SK-N-SH (cell line): ENCODE measurements at regions not wholly inside any gene's neighbourhood (a gene's known extent, or its start where the extent isn't known, plus 50 kb on each side); places are given as distances from the start of the nearest gene placed in this dataset.

ENCODE experiments used
- CTCF ChIA-PET: fragments of 300-600, 350-600 bp; formaldehyde crosslinking; extraction: SDS; loops from one replicate; lab custom pipeline; 2021; lab: Yijun Ruan, JAX
- POLR2A ChIA-PET: fragments of 350-600 bp; sonication (Branson Sonifier 250); formaldehyde crosslinking; extraction: SDS; loops from one replicate; lab custom pipeline; 2020; ENCODE audit warnings: antibody characterized with exemption, inconsistent platforms; lab: Yijun Ruan, JAX
- DNase-seq: peaks from one replicate; pipeline ENCODE4 v3.0.0; 2012
- H2AFZ ChIP-seq: fragments of 200-600 bp; sonication (generic); 2 replicates; pipeline ENCODE4 v1.8.1; 2016; ENCODE audit warnings: antibody characterized with exemption, mild to moderate bottlenecking, low read depth
- H3F3A ChIP-seq: fragments of 200-600 bp; sonication (generic); replicated peaks from 2 replicates; pipeline ENCODE3; 2016; ENCODE audit warnings: antibody characterized with exemption, mild to moderate bottlenecking; ENCODE audit not compliant: insufficient read depth
- H3K27ac ChIP-seq, 2 experiments: fragments of 200-500 bp in 1 of 2; fragments of 200-600 bp in 1 of 2; sonication (Bioruptor generic) in 1 of 2; sonication (generic), shearing (Covaris generic) in 1 of 2; 2 replicates each; pipeline versions ENCODE4 v1.5.1 to v1.6.1; 2014 to 2016; ENCODE audit warnings: low read depth in 2 of 2, inconsistent platforms in 1 of 2, low read length in 1 of 2, mild to moderate bottlenecking in 1 of 2, mixed read lengths in 1 of 2
- H3K27me3 ChIP-seq: fragments of 200-600 bp; sonication (generic), shearing (Covaris generic); 2 replicates; pipeline ENCODE4 v1.6.1; 2016; ENCODE audit warnings: mixed run types; ENCODE audit not compliant: insufficient read depth
- H3K36me3 ChIP-seq, 2 experiments: fragments of 200-500 bp in 1 of 2; fragments of 200-600 bp in 1 of 2; sonication (Bioruptor generic) in 1 of 2; sonication (generic) in 1 of 2; replicated peaks in 1 of 2; 2 replicates each; pipeline versions ENCODE3 to v1.5.1; 2014 to 2016; ENCODE audit warnings: low read length in 1 of 2, mild to moderate bottlenecking in 1 of 2; ENCODE audit not compliant: insufficient read depth in 2 of 2, control insufficient read depth in 1 of 2
- H3K4me1 ChIP-seq, 2 experiments: fragments of 200-500 bp in 1 of 2; fragments of 200-600 bp in 1 of 2; sonication (Bioruptor generic) in 1 of 2; sonication (generic), shearing (Covaris generic) in 1 of 2; 2 replicates each; pipeline versions ENCODE4 v1.5.1 to v1.6.1; 2014 to 2016; ENCODE audit warnings: low read depth in 1 of 2, low read length in 1 of 2, mixed run types in 1 of 2; ENCODE audit not compliant: insufficient read depth in 2 of 2, control insufficient read depth in 1 of 2
- H3K4me2 ChIP-seq: fragments of 200-600 bp; sonication (generic), shearing (Covaris generic); 2 replicates; pipeline ENCODE4 v1.6.1; 2017; ENCODE audit warnings: mixed run types
- H3K4me3 ChIP-seq, 2 experiments: fragments of 200-500 bp in 1 of 2; fragments of 200-600 bp in 1 of 2; sonication (Bioruptor generic) in 1 of 2; sonication (generic), shearing (Covaris generic) in 1 of 2; 2 replicates each; pipeline versions ENCODE4 v1.5.1 to v1.8.1; 2014 to 2016; ENCODE audit warnings: low read depth in 2 of 2, inconsistent platforms in 1 of 2, low read length in 1 of 2, mild to moderate bottlenecking in 1 of 2, mixed read lengths in 1 of 2, moderate library complexity in 1 of 2
- H3K79me2 ChIP-seq: fragments of 200-600 bp; sonication (generic); 2 replicates; pipeline ENCODE4 v1.8.1; 2017; ENCODE audit warnings: mild to moderate bottlenecking; ENCODE audit not compliant: insufficient read depth
- H3K9ac ChIP-seq: fragments of 200-600 bp; sonication (generic); 2 replicates; pipeline ENCODE4 v1.6.1; 2017; ENCODE audit warnings: mixed run types
- H3K9me2 ChIP-seq: fragments of 200-600 bp; sonication (generic); 2 replicates; pipeline ENCODE4 v1.6.1; 2017; ENCODE audit warnings: mixed run types
- H3K9me3 ChIP-seq: fragments of 200-600 bp; sonication (generic); 2 replicates; pipeline ENCODE4 v1.6.1; 2017; ENCODE audit warnings: mixed run types, mild to moderate bottlenecking, moderate library complexity
- H4K20me1 ChIP-seq: fragments of 200-600 bp; sonication (generic); 2 replicates; pipeline ENCODE4 v1.6.1; 2017; ENCODE audit warnings: mild to moderate bottlenecking, mixed run types; ENCODE audit not compliant: insufficient read depth
- CHD2 ChIP-seq: fragments of 150-350 bp; IDR thresholded peaks from 2 replicates; pipeline ENCODE4 v1.6.1; 2018; ENCODE audit warnings: low read length; ENCODE audit not compliant: partially characterized antibody
- EZH2phosphoT487 ChIP-seq: fragments of 200-600 bp; sonication (generic); IDR thresholded peaks from 2 replicates; pipeline ENCODE4 v1.6.1; 2017; ENCODE audit warnings: low read depth, mixed run types, mild to moderate bottlenecking, antibody characterized with exemption, moderate library complexity, borderline replicate concordance
- IRF3 ChIP-seq: fragments of 150-350 bp; IDR thresholded peaks from 2 replicates; pipeline ENCODE4 v1.6.1; 2016; ENCODE audit warnings: mild to moderate bottlenecking, low read depth, low read length
- JUND ChIP-seq: IDR thresholded peaks from 2 replicates; pipeline ENCODE4 v1.4.0; 2012
- MEF2A ChIP-seq: IDR thresholded peaks from 2 replicates; pipeline ENCODE4 v1.4.0; 2012; ENCODE audit warnings: low read depth, borderline replicate concordance
- NFIC ChIP-seq: IDR thresholded peaks from 2 replicates; pipeline ENCODE4 v1.4.0; 2012; ENCODE audit warnings: borderline replicate concordance
- RCOR1 ChIP-seq: fragments of 150-350 bp; IDR thresholded peaks from 2 replicates; pipeline ENCODE4 v1.6.1; 2017; ENCODE audit warnings: antibody characterized with exemption, low read length
- RFX5 ChIP-seq: IDR thresholded peaks from 2 replicates; pipeline ENCODE4 v1.6.1; 2012; ENCODE audit warnings: mild to moderate bottlenecking, improper control_type of control experiment, low read length
- SIN3A ChIP-seq: IDR thresholded peaks from 2 replicates; pipeline ENCODE4 v1.6.1; 2012; ENCODE audit warnings: low read depth, mild to moderate bottlenecking, low read length, moderate library complexity, borderline replicate concordance
- TEAD4 ChIP-seq: IDR thresholded peaks from 2 replicates; pipeline ENCODE4 v1.4.0; 2012; ENCODE audit warnings: mild to moderate bottlenecking, borderline replicate concordance; ENCODE audit not compliant: insufficient read depth
- ZBTB33 ChIP-seq: IDR thresholded peaks from 2 replicates; pipeline ENCODE4 v1.4.0; 2012; ENCODE audit warnings: low read depth, borderline replicate concordance
- WGBS: methylation state at CpG from one replicate; pipeline ENCODE4 v1.1.6; 2017; ENCODE audit warnings: low lambda C conversion rate; 5-methylcytosine and 5-hydroxymethylcytosine counted together

- Histone ChIP-seq H3K4me3 (no peak overlapping the region), H3K9me3 (no peaks in the 10 kb centered on the region), H3K79me2 (no peaks in the 10 kb centered on the region), H3K9me2 (no peaks in the 10 kb centered on the region), H3F3A (no peaks in the 10 kb centered on the region), H4K20me1 (no peaks in the 10 kb centered on the region), H3K27me3 (no peaks in the 10 kb centered on the region), H3K4me2 (no peak overlapping the region), H3K9ac (no peak overlapping the region), H2AFZ (no peak overlapping the region), H3K4me1 (no peaks in the 10 kb centered on the region), H3K27ac (no peak overlapping the region), H3K36me3 (no peaks in the 10 kb centered on the region)
- TF ChIP-seq TEAD4 (no peak), ZBTB33 (no peak)
- ChIA-PET CTCF (interaction anchor here (1.6 kb wide), 1 partner anchor 21 kb away, joined by 3 read pairs; no protein-coding TSS in a partner anchor), POLR2A (no interaction called here)
- 21% methylated on average over 7 of the region's 7 CpGs for WGBS
- no peak for DNase-seq
Observed at GRCh38 chr5:35337340-35338156, 107.3 kb upstream of the PRLR start.

GRCh38 chr5:35336230-35336629 is 105.9 kb upstream of the PRLR start:
- H3K27me3 ChIP-seq: no peaks in the 10 kb centered on the region
- no peaks in the 10 kb centered on the region for H4K20me1 ChIP-seq
- WGBS: 39% methylated on average over 4 of the region's 4 CpGs
- POLR2A ChIA-PET: no interaction called here
- H3K27ac ChIP-seq: no peak overlapping the region
- H3K4me3 ChIP-seq: no peak overlapping the region
- no peaks in the 10 kb centered on the region for H3K9me2 ChIP-seq
- TF ChIP-seq MEF2A: no peak
- no peak for TF ChIP-seq EZH2phosphoT487
- TF ChIP-seq IRF3: no peak
- no peak for TF ChIP-seq RFX5
- no peak for TF ChIP-seq JUND
- TF ChIP-seq NFIC: no peak
- TF ChIP-seq CHD2: no peak
- no peak for TF ChIP-seq SIN3A
- TF ChIP-seq RCOR1: no peak
- CTCF ChIA-PET: no interaction called here
- no peak overlapping the region for H3K9ac ChIP-seq
- no peaks in the 10 kb centered on the region for H3K79me2 ChIP-seq
- no peaks in the 10 kb centered on the region for H3K9me3 ChIP-seq
- H2AFZ ChIP-seq: no peak overlapping the region
- H3K36me3 ChIP-seq: no peaks in the 10 kb centered on the region
- H3K4me1 ChIP-seq: no peaks in the 10 kb centered on the region
- H3F3A ChIP-seq: no peaks in the 10 kb centered on the region
- no peak overlapping the region for H3K4me2 ChIP-seq
- DNase-seq: no peak
